Suprapubic skin (tissue), 4 donors: ENCODE measurements at regions not wholly inside any gene's neighbourhood (a gene's known extent, or its start where the extent isn't known, plus 50 kb on each side); places are given as distances from the start of the nearest gene placed in this dataset.

Experiments
- DNase-seq, 2 donors: peaks; one replicate each; pipeline ENCODE4 v3.0.0-alpha.2; 2019; ENCODE audit warnings: low spot score in 2 of 2
- H3K27ac ChIP-seq: fragments of 200-600 bp; sonication (generic); one replicate; pipeline ENCODE4 v1.5.1; 2019
- H3K27me3 ChIP-seq: fragments of 200-600 bp; sonication (generic); one replicate; pipeline ENCODE4 v1.5.1; 2019
- H3K36me3 ChIP-seq: fragments of 200-600 bp; sonication (generic); one replicate; pipeline ENCODE4 v1.5.1; 2019
- H3K4me1 ChIP-seq: fragments of 200-600 bp; sonication (generic); one replicate; pipeline ENCODE4 v1.5.1; 2019
- H3K4me3 ChIP-seq: fragments of 200-600 bp; sonication (generic); one replicate; pipeline ENCODE4 v1.5.1; 2019; ENCODE audit warnings: mild to moderate bottlenecking
- H3K9me3 ChIP-seq: fragments of 200-600 bp; sonication (generic); one replicate; pipeline ENCODE4 v1.5.1; 2019
- CTCF ChIP-seq, 2 donors: fragments of 200-600 bp in 1 of 2; fragments of 450-650 bp in 1 of 2; sonication (generic) in 1 of 2; IDR thresholded peaks; one replicate each; pipeline ENCODE4 v1.5.1; 2016 to 2019; ENCODE audit warnings: antibody characterized with exemption in 2 of 2, mild to moderate bottlenecking in 1 of 2, moderate library complexity in 1 of 2
- EP300 ChIP-seq: sonication (generic); formaldehyde crosslinking; IDR thresholded peaks from one replicate; pipeline ENCODE4 v1.6.1; 2017; ENCODE audit warnings: antibody characterized with exemption
- POLR2A ChIP-seq, 2 donors: fragments of 450-650 bp; IDR thresholded peaks; one replicate each; pipeline ENCODE4 v1.6.1; 2017; ENCODE audit warnings: antibody characterized with exemption in 2 of 2, mild to moderate bottlenecking in 2 of 2, moderate library complexity in 2 of 2
- POLR2AphosphoS5 ChIP-seq, 3 donors: sonication (generic); formaldehyde crosslinking; IDR thresholded peaks; one replicate each; pipeline ENCODE4 v1.6.1; 2017; ENCODE audit warnings: antibody characterized with exemption in 3 of 3
- WGBS: methylation state at CpG from one replicate; pipeline ENCODE4 v1.1.5; 2018; 5-methylcytosine and 5-hydroxymethylcytosine counted together

- Histone ChIP-seq H3K27me3 (peaks cover 33% of the 10 kb centered on the region), H3K4me3 (no peak overlapping the region), H3K4me1 (no peaks in the 10 kb centered on the region), H3K36me3 (no peaks in the 10 kb centered on the region), H3K27ac (no peak overlapping the region), H3K9me3 (no peaks in the 10 kb centered on the region)
- no peak for TF ChIP-seq CTCF (IDR thresholded peaks at IDR 0.05)
- peak; percentile 17 to 34 for DNase-seq
- WGBS: 70% methylated on average over 16 of the region's 16 CpGs
Observed at GRCh38 chr11:64499261-64500004, 56.3 kb upstream of the SLC22A11 start.

- no peak overlapping the region for H3K27ac ChIP-seq
- no peaks in the 10 kb centered on the region for H3K9me3 ChIP-seq
- TF ChIP-seq POLR2AphosphoS5 (IDR thresholded peaks at IDR 0.05) (no peak), POLR2A (IDR thresholded peaks at IDR 0.05) (no peak), CTCF (IDR thresholded peaks at IDR 0.05) (no peak), EP300 (no peak)
- no peaks in the 10 kb centered on the region for H3K4me1 ChIP-seq
- H3K4me3 ChIP-seq: no peak overlapping the region
- 70% methylated on average over 27 of the region's 28 CpGs for WGBS
- peaks cover 32% of the 10 kb centered on the region for H3K27me3 ChIP-seq
- H3K36me3 ChIP-seq: no peaks in the 10 kb centered on the region
- DNase-seq: peak; percentile 39 to 47
Observed at GRCh38 chr11:64500176-64501013, 55.3 kb upstream of the SLC22A11 start.

GRCh38 chr11:64501500-64502427, 54.0 kb upstream of the SLC22A11 start:
- Histone ChIP-seq H3K27ac (no peak overlapping the region), H3K4me3 (no peak overlapping the region), H3K9me3 (no peaks in the 10 kb centered on the region), H3K4me1 (no peaks in the 10 kb centered on the region), H3K27me3 (peaks cover 37% of the 10 kb centered on the region), H3K36me3 (no peaks in the 10 kb centered on the region)
- WGBS: 71% methylated on average over 14 of the region's 14 CpGs
- peak in 1 of 2 donors; percentile 57 for DNase-seq
- no peak for TF ChIP-seq POLR2AphosphoS5 (IDR thresholded peaks at IDR 0.05)
- TF ChIP-seq CTCF (IDR thresholded peaks at IDR 0.05): no peak
- TF ChIP-seq EP300: no peak
- TF ChIP-seq POLR2A (IDR thresholded peaks at IDR 0.05): no peak

GRCh38 chr11:64502634-64503033, 53.1 kb upstream of the SLC22A11 start:
- WGBS: 90% methylated on average over 19 of the region's 19 CpGs
- Histone ChIP-seq H3K36me3 (no peaks in the 10 kb centered on the region), H3K4me1 (no peaks in the 10 kb centered on the region), H3K27ac (no peak overlapping the region), H3K4me3 (no peak overlapping the region), H3K27me3 (peaks cover 38% of the 10 kb centered on the region), H3K9me3 (no peaks in the 10 kb centered on the region)
- TF ChIP-seq POLR2AphosphoS5 (IDR thresholded peaks at IDR 0.05) (no peak), EP300 (no peak), CTCF (IDR thresholded peaks at IDR 0.05) (no peak), POLR2A (IDR thresholded peaks at IDR 0.05) (no peak)
- DNase-seq: peak; percentile 21 to 36
